Heart right ventricle (tissue), 16 donors: ENCODE measurements at regions not wholly inside any gene's neighbourhood (a gene's known extent, or its start where the extent isn't known, plus 50 kb on each side); places are given as distances from the start of the nearest gene placed in this dataset.

Source experiments
- ATAC-seq, 8 donors: fragments of 200-7000 bp; cut with Tn5 transposase; one replicate each; pipeline ENCODE4 v1.9.1; 2020; ENCODE audit warnings: mild to moderate bottlenecking in 8 of 8, moderate library complexity in 8 of 8, moderate number of reproducible peaks in 1 of 8
- DNase-seq, 2 donors: peaks; one replicate each; pipeline ENCODE4 v3.0.0-alpha.2; 2020
- H3K27ac ChIP-seq, 10 donors: fragments of 200-600 bp; sonication (generic) in 2 of 10; one replicate each; pipeline versions ENCODE4 v1.5.0 to v1.8.0; 2020 to 2022; ENCODE audit warnings: mild to moderate bottlenecking in 3 of 10
- H3K27me3 ChIP-seq, 7 donors: fragments of 200-600 bp; one replicate each; pipeline ENCODE4 v1.8.0; 2021 to 2022; ENCODE audit warnings: mild to moderate bottlenecking in 2 of 7
- H3K36me3 ChIP-seq, 9 donors: fragments of 200-600 bp; sonication (generic) in 1 of 9; one replicate each; pipeline versions ENCODE4 v1.5.0 to v1.8.0; 2020 to 2022; ENCODE audit warnings: mild to moderate bottlenecking in 2 of 9
- H3K4me1 ChIP-seq, 9 donors: fragments of 200-600 bp; sonication (generic) in 1 of 9; one replicate each; pipeline versions ENCODE4 v1.5.0 to v1.8.0; 2020 to 2022; ENCODE audit warnings: mild to moderate bottlenecking in 4 of 9
- H3K4me3 ChIP-seq, 10 donors: fragments of 200-600 bp; sonication (generic) in 2 of 10; one replicate each; pipeline versions ENCODE4 v1.5.0 to v1.8.0; 2020 to 2022; ENCODE audit warnings: mild to moderate bottlenecking in 7 of 10, moderate library complexity in 2 of 10
- H3K9me3 ChIP-seq, 11 donors: fragments of 200-600 bp in 10 of 11; sonication (generic) in 2 of 11; one replicate each; pipeline versions ENCODE4 v1.5.0 to v1.8.0; 2013 to 2022; ENCODE audit warnings: mild to moderate bottlenecking in 2 of 11, control low read depth in 1 of 11, moderate library complexity in 1 of 11
- WGBS, 2 donors: extraction: QIAGEN DNeasy Blood & Tissue Kit; methylation state at CpG; one replicate each; pipeline ENCODE4 v1.1.7; 2013; ENCODE audit warnings: inconsistent platforms in 1 of 2; 5-methylcytosine and 5-hydroxymethylcytosine counted together
- intact Hi-C, 10 donors: fragments of 100-400 bp; cut with DNase I; formaldehyde crosslinking; loops; one replicate each; pipeline versions ENCODE4 v1.11.1 to v1.14.2; 2022
- TF ChIP-seq, protein P1 (sequence below), 9 donors: fragments of 200-600 bp; sonication (generic) in 2 of 9; IDR thresholded peaks; one replicate each; pipeline versions ENCODE4 v1.5.0 to v1.8.0; 2021 to 2022; ENCODE audit warnings: antibody characterized with exemption in 9 of 9, mild to moderate bottlenecking in 5 of 9, moderate library complexity in 1 of 9
- donor health status: Arrhythmogenic right ventricular cardiomyopathy.
- donor health status: ischemic (EF 13 %, LVEDD 7.1; RV severe dilation, severe dysfunction).
- donor health status: healthy with polysubstance abuse.
- donor health status: DM: no; HTN: yes; CAD: no.
- donor health status: DM: no; HTN: no; CAD: no.
- donor health status: ischemic (EF 25% LVEDD 6.9; RV normal size, moderate dysfunction).
- donor health status: ischemic (EF 25% LVEDD 5.7; RV mildly dilated, moderate dysfunction).
- donor health status: healthy.
- donor health status: DM: yes; HTN: yes; CAD: no.
- donor health status: Ischemic cardiomyopathy.
- donor health status: ischemic (EF 35%, LVEDD 5.7; RV mildly dilated, moderate dysfunction).
- donor health status: nonischemic (EF 11% LVEDD 7.7; RV severe dilation, severe dysfunction).
- donor health status: DM: yes; HTN: yes; CAD: no.
- donor health status: PGD.
- donor health status: ischemic (EF 29% LVEDD 5.4; RV normal size, mild dysfunction).
- donor health status: nonischemic (EF 23%, LVEDD 6.1; RV moderate dilation, normal function).

DNA sequence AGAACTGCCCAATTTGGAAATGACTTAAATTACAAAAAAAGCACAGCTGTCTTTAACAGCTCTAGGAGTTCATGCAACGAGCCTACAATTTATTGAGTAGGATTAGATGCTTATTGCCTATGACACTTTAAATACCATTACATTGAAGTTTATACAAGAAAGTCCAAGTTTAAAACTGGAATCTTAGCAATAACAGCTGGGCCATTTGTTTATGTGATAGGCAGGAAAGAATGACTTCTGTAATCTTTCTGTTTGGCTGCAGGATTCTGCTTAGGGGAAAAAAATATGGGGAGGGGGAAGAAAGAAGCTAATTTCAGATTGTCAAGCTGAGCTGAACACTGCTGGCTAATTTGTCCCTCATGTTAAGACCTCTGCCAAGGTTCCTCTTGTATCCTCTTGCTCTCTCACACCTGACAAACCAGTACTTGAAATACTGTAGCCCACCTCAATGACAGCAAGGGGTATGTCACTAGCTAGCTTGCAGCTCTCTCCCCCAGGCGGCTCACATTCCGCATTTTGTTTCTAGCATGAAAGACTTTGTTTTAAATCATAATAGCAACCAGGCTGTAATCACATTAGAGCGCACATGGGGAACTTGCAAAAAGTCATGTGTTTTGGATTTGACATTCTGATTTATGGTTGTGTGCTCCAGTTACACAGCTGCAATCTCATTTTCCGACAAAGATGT, 384.8 kb downstream of the BMP4 start:
- WGBS, 2 donors, result 62 to 70% methylated on average over 5 of the region's 5 CpGs
- Histone ChIP-seq H3K4me3 (no peak overlapping the region), H3K27ac (no peak overlapping the region), H3K4me1 (no peaks in the 10 kb centered on the region), H3K9me3 (peaks cover 0 to 7% (median 0%) of the 10 kb centered on the region in 11 donors), H3K27me3 (no peaks in the 10 kb centered on the region), H3K36me3 (no peaks in the 10 kb centered on the region)
- intact Hi-C loops, result no loop called here
- TF ChIP-seq, protein P1, sequence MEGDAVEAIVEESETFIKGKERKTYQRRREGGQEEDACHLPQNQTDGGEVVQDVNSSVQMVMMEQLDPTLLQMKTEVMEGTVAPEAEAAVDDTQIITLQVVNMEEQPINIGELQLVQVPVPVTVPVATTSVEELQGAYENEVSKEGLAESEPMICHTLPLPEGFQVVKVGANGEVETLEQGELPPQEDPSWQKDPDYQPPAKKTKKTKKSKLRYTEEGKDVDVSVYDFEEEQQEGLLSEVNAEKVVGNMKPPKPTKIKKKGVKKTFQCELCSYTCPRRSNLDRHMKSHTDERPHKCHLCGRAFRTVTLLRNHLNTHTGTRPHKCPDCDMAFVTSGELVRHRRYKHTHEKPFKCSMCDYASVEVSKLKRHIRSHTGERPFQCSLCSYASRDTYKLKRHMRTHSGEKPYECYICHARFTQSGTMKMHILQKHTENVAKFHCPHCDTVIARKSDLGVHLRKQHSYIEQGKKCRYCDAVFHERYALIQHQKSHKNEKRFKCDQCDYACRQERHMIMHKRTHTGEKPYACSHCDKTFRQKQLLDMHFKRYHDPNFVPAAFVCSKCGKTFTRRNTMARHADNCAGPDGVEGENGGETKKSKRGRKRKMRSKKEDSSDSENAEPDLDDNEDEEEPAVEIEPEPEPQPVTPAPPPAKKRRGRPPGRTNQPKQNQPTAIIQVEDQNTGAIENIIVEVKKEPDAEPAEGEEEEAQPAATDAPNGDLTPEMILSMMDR (IDR thresholded peaks at IDR 0.05), result no peak
- ATAC-seq (no peak), DNase-seq (no peak)

DNA sequence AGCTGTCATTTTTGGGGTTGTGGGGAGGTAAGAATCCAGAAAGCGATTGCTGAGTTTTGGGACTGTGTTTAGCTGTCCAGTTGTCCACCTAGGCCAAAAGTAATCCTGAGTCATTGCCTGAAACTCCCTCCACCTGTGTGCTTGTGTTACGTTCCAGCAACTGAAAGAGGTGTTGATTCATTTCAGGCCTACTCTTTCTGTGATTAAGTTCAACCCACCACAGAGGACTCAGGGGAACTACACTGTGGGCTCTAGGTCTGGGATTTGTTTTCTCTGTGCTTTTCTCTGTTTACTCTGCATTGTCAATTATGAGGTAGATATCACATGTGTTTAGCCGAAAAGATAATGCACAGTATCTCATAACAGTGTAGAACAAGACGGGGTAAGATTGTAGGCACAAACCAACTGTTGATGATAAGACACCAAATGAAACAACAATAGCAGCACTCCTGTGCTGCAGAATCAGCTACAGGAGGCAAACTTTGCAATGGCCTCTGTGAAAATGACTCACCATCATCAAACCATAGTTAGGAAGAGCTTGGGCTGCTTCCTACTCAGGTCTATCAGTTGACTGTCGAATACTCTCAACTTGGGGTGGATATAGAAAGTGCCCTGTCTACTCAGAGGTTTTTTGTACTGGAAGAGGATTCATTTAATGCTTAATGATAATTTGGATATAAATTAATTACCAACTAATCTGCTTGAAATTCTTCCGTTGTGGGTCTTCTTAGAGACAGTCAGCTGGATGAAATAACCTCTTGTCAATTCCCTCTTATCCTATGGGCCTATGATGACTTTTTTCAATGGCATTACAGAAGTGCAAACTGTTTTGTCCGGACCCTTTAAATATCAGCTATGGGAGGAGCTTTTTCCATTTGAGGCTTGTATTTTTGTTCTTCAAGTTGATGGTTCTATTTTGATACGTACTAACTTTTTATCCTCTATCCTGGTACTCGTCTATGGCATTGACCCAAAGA, 385.9 kb downstream of the BMP4 start:
- intact Hi-C loops, result no loop called here
- no peak overlapping the region for H3K4me3 ChIP-seq
- ATAC-seq (no peak), DNase-seq (no peak)
- H3K36me3 ChIP-seq, result no peaks in the 10 kb centered on the region
- WGBS, 2 donors, result 74 to 86% methylated on average over 9 of the region's 9 CpGs
- H3K27ac ChIP-seq, result no peak overlapping the region
- TF ChIP-seq, protein P1 (IDR thresholded peaks at IDR 0.05), result no peak
- H3K4me1 ChIP-seq, result no peaks in the 10 kb centered on the region
- H3K9me3 ChIP-seq, result peaks cover 0 to 2% (median 0%) of the 10 kb centered on the region in 11 donors
- H3K27me3 ChIP-seq, result no peaks in the 10 kb centered on the region

DNA sequence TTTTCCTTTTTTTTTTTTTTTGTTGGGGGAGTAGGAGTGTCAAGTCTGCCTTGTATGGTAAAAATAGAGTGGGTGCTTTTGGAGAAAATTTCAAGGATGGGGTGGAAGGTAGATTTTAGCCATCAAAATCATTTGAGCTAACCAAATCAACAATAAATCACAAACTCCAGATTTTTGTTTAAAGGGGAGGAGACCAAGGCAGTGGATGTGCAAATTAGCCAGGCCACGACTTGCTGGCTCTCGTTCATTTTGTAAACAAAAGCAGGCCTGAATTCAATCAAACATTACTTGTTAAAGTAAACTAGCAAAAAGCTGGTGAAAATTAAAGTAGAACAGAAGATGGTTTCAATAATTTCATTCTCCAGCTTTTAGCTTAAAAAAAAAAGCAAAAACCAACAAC, 387.2 kb downstream of the BMP4 start:
- intact Hi-C loops, result no loop called here
- H3K27ac ChIP-seq, result no peak overlapping the region
- DNase-seq, result no peak
- 78 to 88% methylated on average over 2 of the region's 2 CpGs for WGBS, 2 donors
- no peak overlapping the region for H3K4me3 ChIP-seq
- no peak for ATAC-seq
- no peaks in the 10 kb centered on the region for H3K36me3 ChIP-seq
- H3K27me3 ChIP-seq, result no peaks in the 10 kb centered on the region
- no peaks in the 10 kb centered on the region for H3K4me1 ChIP-seq
- TF ChIP-seq, protein P1 (IDR thresholded peaks at IDR 0.05), result no peak
- H3K9me3 ChIP-seq, result no peaks in the 10 kb centered on the region

DNA sequence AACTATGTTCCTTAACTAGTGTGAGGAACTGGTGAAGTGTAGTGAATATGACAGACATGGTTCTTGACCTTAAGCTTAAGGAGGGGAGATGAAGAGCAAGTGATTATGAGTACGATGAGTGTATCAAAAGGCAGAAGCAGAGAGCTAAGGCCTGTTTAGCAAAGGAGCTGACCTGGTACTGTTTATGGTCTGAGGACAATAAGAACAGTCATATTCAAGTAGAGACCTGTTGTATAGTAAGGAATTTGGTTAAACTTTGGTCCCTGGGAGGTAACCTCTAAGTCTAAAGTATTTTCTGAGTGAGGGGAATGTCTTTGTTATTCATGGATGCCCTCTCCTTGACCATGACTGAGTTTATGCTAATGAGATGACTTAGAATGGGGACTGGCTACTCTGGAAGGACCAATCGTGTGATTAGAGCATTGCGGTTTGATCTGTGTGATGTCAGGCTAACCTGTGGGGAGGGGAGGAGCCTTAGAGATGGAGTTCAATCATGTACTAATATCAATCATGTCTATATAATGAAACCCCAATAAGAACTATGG, 389.3 kb downstream of the BMP4 start:
- no peaks in the 10 kb centered on the region for H3K4me1 ChIP-seq
- H3K27me3 ChIP-seq, result no peaks in the 10 kb centered on the region
- DNase-seq, result no peak
- intact Hi-C loops, result no loop called here
- WGBS, 2 donors, result 90 to 97% methylated on average over 3 of the region's 3 CpGs
- no peak overlapping the region for H3K27ac ChIP-seq
- TF ChIP-seq, protein P1 (IDR thresholded peaks at IDR 0.05), result no peak
- peaks cover 0 to 19% (median 6%) of the 10 kb centered on the region in 11 donors for H3K9me3 ChIP-seq
- no peak for ATAC-seq
- H3K4me3 ChIP-seq, result no peak overlapping the region
- no peaks in the 10 kb centered on the region for H3K36me3 ChIP-seq
